Jurkat, Clone E6-1 (cell line): ENCODE measurements at regions not wholly inside any gene's neighbourhood (a gene's known extent, or its start where the extent isn't known, plus 50 kb on each side); places are given as distances from the start of the nearest gene placed in this dataset.
"Not testable (repeated sequence)": the region's sequence is repeated elsewhere in the genome, so short reads cannot be mapped to it uniquely, and the experiment has no call there.

Source experiments
- DNase-seq: peaks from one replicate; pipeline ENCODE4 v3.0.0-alpha.2; 2011; ENCODE audit warnings: low read depth, low spot score
- H3K4me3 ChIP-seq: 2 replicates; pipeline ENCODE4 v1.5.1; 2011; ENCODE audit warnings: mild to moderate bottlenecking, low read length, control low read depth, moderate library complexity

- DNase-seq: no peak
- H3K4me3 ChIP-seq: no peak overlapping the region
Measured at GRCh38 chr1:184860985-184861754, 106.5 kb upstream of the EDEM3 start.

- no peak overlapping the region for H3K4me3 ChIP-seq
- no peak for DNase-seq
Measured at GRCh38 chr1:184860535-184860934, 105.9 kb upstream of the EDEM3 start.

GRCh38 chr1:184859381-184860105 lies 104.9 kb upstream of the EDEM3 start:
- H3K4me3 ChIP-seq: no peak overlapping the region
- DNase-seq: no peak

GRCh38 chr1:184858288-184858687 lies 103.6 kb upstream of the EDEM3 start:
- no peak overlapping the region for H3K4me3 ChIP-seq
- no peak for DNase-seq

GRCh38 chr1:184854496-184855140 lies 100.0 kb upstream of the EDEM3 start:
- DNase-seq: no peak

GRCh38 chr1:184854036-184854435 lies 99.4 kb upstream of the EDEM3 start:
- H3K4me3 ChIP-seq: no peak overlapping the region
- DNase-seq: no peak

More at GRCh38 chr1:184854496-184855140, 100.0 kb upstream of the EDEM3 start:
- H3K4me3 ChIP-seq: no peak overlapping the region

- H3K4me3 ChIP-seq: no peak overlapping the region
- no peak for DNase-seq
Measured at GRCh38 chr1:184851822-184852746, 97.4 kb upstream of the EDEM3 start.

- no peak overlapping the region for H3K4me3 ChIP-seq
- peak; percentile 28 for DNase-seq
Measured at GRCh38 chr1:184843732-184844495, 89.3 kb upstream of the EDEM3 start.

GRCh38 chr1:184840596-184840995 lies 85.9 kb upstream of the EDEM3 start:
- peak; percentile 14 for DNase-seq
- no peak overlapping the region for H3K4me3 ChIP-seq

GRCh38 chr1:184838504-184838951 lies 83.9 kb upstream of the EDEM3 start:
- DNase-seq: no peak
- no peak overlapping the region for H3K4me3 ChIP-seq

- no peak for DNase-seq
- H3K4me3 ChIP-seq: no peak overlapping the region
Measured at GRCh38 chr1:184836934-184837895, 82.6 kb upstream of the EDEM3 start.

- H3K4me3 ChIP-seq: no peak overlapping the region
- no peak for DNase-seq
Measured at GRCh38 chr1:184836141-184836540, 81.5 kb upstream of the EDEM3 start.

GRCh38 chr1:184833994-184834393 lies 79.3 kb upstream of the EDEM3 start:
- not testable (repeated sequence) for DNase-seq, H3K4me3 ChIP-seq

- H3K4me3 ChIP-seq: no peak overlapping the region
- no peak for DNase-seq
Measured at GRCh38 chr1:184832517-184832916, 77.9 kb upstream of the EDEM3 start.

- H3K4me3 ChIP-seq, DNase-seq: not testable (repeated sequence)
Measured at GRCh38 chr1:184829496-184829895, 74.8 kb upstream of the EDEM3 start.

- no peak for DNase-seq
- no peak overlapping the region for H3K4me3 ChIP-seq
Measured at GRCh38 chr1:184828369-184828717, 73.7 kb upstream of the EDEM3 start.

- H3K4me3 ChIP-seq: no peak overlapping the region
- DNase-seq: no peak
Measured at GRCh38 chr1:184827600-184828368, 73.1 kb upstream of the EDEM3 start.
